MM.1S (cell line): ENCODE measurements at regions not wholly inside any gene's neighbourhood (a gene's known extent, or its start where the extent isn't known, plus 50 kb on each side); places are given as distances from the start of the nearest gene placed in this dataset.
A peak's percentile ranks its signal among the peaks of the same experiment; 100 is the strongest.

ENCODE experiments used
- DNase-seq: peaks from one replicate; pipeline ENCODE4 v3.0.0-alpha.2; 2015
- H2AFZ ChIP-seq: fragments of 300-600 bp; sonication (generic); 2 replicates; pipeline ENCODE4 v1.6.0; 2016; ENCODE audit warnings: antibody characterized with exemption, low read length
- H3F3A ChIP-seq: fragments of 300-600 bp; sonication (generic); 2 replicates; pipeline ENCODE4 v1.6.1; 2016; ENCODE audit warnings: mild to moderate bottlenecking, antibody characterized with exemption, low read length, moderate library complexity, mixed read lengths; ENCODE audit not compliant: insufficient read depth
- H3K27ac ChIP-seq: fragments of 300-600 bp; sonication (generic); 2 replicates; pipeline ENCODE4 v1.5.1; 2016; ENCODE audit warnings: mild to moderate bottlenecking, low read length
- H3K27me3 ChIP-seq: fragments of 300-600 bp; sonication (generic); replicated peaks from 2 replicates; pipeline ENCODE4 v1.6.0; 2016; ENCODE audit warnings: low read length; ENCODE audit not compliant: insufficient read depth
- H3K36me3 ChIP-seq: fragments of 300-600 bp; sonication (generic); replicated peaks from 2 replicates; pipeline ENCODE4 v1.6.1; 2016; ENCODE audit warnings: mild to moderate bottlenecking, low read length, mixed read lengths; ENCODE audit not compliant: insufficient read depth
- H3K4me1 ChIP-seq: fragments of 300-600 bp; sonication (generic); 2 replicates; pipeline ENCODE4 v1.6.1; 2016; ENCODE audit warnings: low read length, mixed read lengths
- H3K4me2 ChIP-seq: fragments of 300-600 bp; sonication (generic); 2 replicates; pipeline ENCODE4 v1.6.0; 2016; ENCODE audit warnings: low read depth, low read length
- H3K4me3 ChIP-seq: fragments of 300-600 bp; sonication (generic); 2 replicates; pipeline ENCODE4 v1.5.1; 2016; ENCODE audit warnings: low read length, mixed read lengths
- H3K79me2 ChIP-seq: fragments of 300-600 bp; sonication (generic); 2 replicates; pipeline ENCODE4 v1.6.1; 2016; ENCODE audit warnings: mixed run types, low read length, mixed read lengths
- H3K9ac ChIP-seq: fragments of 300-600 bp; sonication (generic); 2 replicates; pipeline ENCODE4 v1.6.1; 2016; ENCODE audit warnings: low read length, mixed read lengths
- H3K9me2 ChIP-seq: fragments of 300-600 bp; sonication (generic); replicated peaks from 2 replicates; pipeline ENCODE4 v1.6.1; 2016; ENCODE audit warnings: mild to moderate bottlenecking, low read length, mixed read lengths; ENCODE audit not compliant: insufficient read depth
- H3K9me3 ChIP-seq: fragments of 300-600 bp; sonication (generic); replicated peaks from 2 replicates; pipeline ENCODE4 v1.6.1; 2016; ENCODE audit warnings: mild to moderate bottlenecking, low read length, mixed read lengths; ENCODE audit not compliant: insufficient read depth
- H4K20me1 ChIP-seq: fragments of 300-600 bp; sonication (generic); 2 replicates; pipeline ENCODE4 v1.6.1; 2016; ENCODE audit warnings: mild to moderate bottlenecking, low read length, moderate library complexity, mixed read lengths; ENCODE audit not compliant: insufficient read depth
- EZH2 ChIP-seq: fragments of 300-600 bp; sonication (generic); optimal IDR thresholded peaks from 2 replicates; pipeline ENCODE3; 2017; ENCODE audit warnings: low read depth, mild to moderate bottlenecking, antibody characterized with exemption, low read length, mixed read lengths
- EZH2phosphoT487 ChIP-seq: fragments of 300-600 bp; sonication (generic); IDR thresholded peaks from 2 replicates; pipeline ENCODE4 v1.6.1; 2018; ENCODE audit warnings: antibody characterized with exemption, low read length
- TF ChIP-seq, protein P1 (sequence below): fragments of 300-600 bp; sonication (generic); IDR thresholded peaks from 2 replicates; pipeline ENCODE4 v1.5.1; 2016; ENCODE audit warnings: antibody characterized with exemption, low read length, mixed read lengths

- H3K9me3 ChIP-seq: no peaks in the 10 kb centered on the region
These were observed 77.6 kb upstream of the DNAH14 start for GRCh38 chr1:224851848-224852261.

DNA sequence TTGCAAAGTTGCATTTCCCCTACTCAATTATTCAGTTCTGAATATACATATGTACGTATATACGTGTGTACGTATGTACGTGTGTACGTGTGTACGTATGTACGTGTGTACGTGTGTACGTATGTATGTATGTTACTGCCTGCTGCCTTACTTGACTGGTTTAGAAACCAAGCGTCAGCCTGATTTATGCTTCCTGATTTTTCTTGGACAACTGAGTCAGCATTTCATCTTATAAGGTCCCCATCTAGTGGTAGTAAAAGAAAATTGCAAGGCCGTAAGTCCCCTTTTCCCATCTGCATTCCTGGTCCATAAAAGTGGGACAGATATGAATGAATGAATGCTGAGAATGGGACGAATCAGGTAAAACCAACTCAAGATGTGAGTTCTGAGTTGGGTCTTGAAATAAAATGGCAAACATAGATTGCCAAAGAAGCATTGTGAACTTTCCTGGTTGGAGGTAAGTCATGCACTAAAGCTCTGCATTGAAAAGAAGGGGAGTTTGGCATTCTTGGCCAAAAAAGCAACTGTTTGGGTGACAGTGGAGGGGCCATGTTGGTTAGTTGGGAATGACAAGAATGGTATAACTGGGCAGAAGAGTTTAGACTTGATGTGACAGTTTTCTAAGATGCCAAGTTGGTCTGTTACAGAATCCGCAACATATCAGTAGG is 76.4 kb upstream of the DNAH14 start:
- no peaks in the 10 kb centered on the region for H3K9me2 ChIP-seq
- H3K4me2 ChIP-seq: no peak overlapping the region
- no peaks in the 10 kb centered on the region for H3K79me2 ChIP-seq
- H3K9ac ChIP-seq: no peak overlapping the region
- peak; percentile 16 for DNase-seq
- H3K4me3 ChIP-seq: no peak overlapping the region
- H4K20me1 ChIP-seq: no peaks in the 10 kb centered on the region
- H3K4me1 ChIP-seq: peaks cover 5% of the 10 kb centered on the region; the same call in 1 of the 2 replicates
- TF ChIP-seq, protein P1, sequence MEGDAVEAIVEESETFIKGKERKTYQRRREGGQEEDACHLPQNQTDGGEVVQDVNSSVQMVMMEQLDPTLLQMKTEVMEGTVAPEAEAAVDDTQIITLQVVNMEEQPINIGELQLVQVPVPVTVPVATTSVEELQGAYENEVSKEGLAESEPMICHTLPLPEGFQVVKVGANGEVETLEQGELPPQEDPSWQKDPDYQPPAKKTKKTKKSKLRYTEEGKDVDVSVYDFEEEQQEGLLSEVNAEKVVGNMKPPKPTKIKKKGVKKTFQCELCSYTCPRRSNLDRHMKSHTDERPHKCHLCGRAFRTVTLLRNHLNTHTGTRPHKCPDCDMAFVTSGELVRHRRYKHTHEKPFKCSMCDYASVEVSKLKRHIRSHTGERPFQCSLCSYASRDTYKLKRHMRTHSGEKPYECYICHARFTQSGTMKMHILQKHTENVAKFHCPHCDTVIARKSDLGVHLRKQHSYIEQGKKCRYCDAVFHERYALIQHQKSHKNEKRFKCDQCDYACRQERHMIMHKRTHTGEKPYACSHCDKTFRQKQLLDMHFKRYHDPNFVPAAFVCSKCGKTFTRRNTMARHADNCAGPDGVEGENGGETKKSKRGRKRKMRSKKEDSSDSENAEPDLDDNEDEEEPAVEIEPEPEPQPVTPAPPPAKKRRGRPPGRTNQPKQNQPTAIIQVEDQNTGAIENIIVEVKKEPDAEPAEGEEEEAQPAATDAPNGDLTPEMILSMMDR: peak; percentile 81
- no peak for TF ChIP-seq EZH2phosphoT487
- no peak for TF ChIP-seq EZH2
- H3K9me3 ChIP-seq: no peaks in the 10 kb centered on the region
- H3F3A ChIP-seq: no peaks in the 10 kb centered on the region
- H3K27me3 ChIP-seq: no peaks in the 10 kb centered on the region
- no peaks in the 10 kb centered on the region for H3K36me3 ChIP-seq
- no peak overlapping the region for H3K27ac ChIP-seq
- no peak overlapping the region for H2AFZ ChIP-seq

More at GRCh38 chr1:224851848-224852261, 77.6 kb upstream of the DNAH14 start:
- Histone ChIP-seq H3K4me1 (peaks cover 5% of the 10 kb centered on the region; the same call in 1 of the 2 replicates), H3K36me3 (no peaks in the 10 kb centered on the region), H3K27ac (no peak overlapping the region), H4K20me1 (no peaks in the 10 kb centered on the region), H3K9me2 (no peaks in the 10 kb centered on the region), H3K4me2 (no peak overlapping the region), H3K79me2 (no peaks in the 10 kb centered on the region), H3K27me3 (no peaks in the 10 kb centered on the region), H3F3A (no peaks in the 10 kb centered on the region), H3K9ac (no peak overlapping the region), H3K4me3 (no peak overlapping the region), H2AFZ (no peak overlapping the region)
- TF ChIP-seq, protein P1: no peak
- no peak for TF ChIP-seq EZH2
- no peak for TF ChIP-seq EZH2phosphoT487
- DNase-seq: no peak

- no peaks in the 10 kb centered on the region for H3K36me3 ChIP-seq
- no peaks in the 10 kb centered on the region for H3K9me2 ChIP-seq
- no peaks in the 10 kb centered on the region for H4K20me1 ChIP-seq
- no peaks in the 10 kb centered on the region for H3K9me3 ChIP-seq
- H3K4me3 ChIP-seq: no peak overlapping the region
- DNase-seq: no peak
- H3K79me2 ChIP-seq: no peaks in the 10 kb centered on the region
- no peak overlapping the region for H3K27ac ChIP-seq
- H3K4me1 ChIP-seq: peaks cover 5% of the 10 kb centered on the region; the same call in 1 of the 2 replicates
- no peak overlapping the region for H2AFZ ChIP-seq
- H3K27me3 ChIP-seq: no peaks in the 10 kb centered on the region
- no peak overlapping the region for H3K9ac ChIP-seq
- no peaks in the 10 kb centered on the region for H3F3A ChIP-seq
- H3K4me2 ChIP-seq: no peak overlapping the region
- TF ChIP-seq EZH2 (no peak), EZH2phosphoT487 (no peak)
- TF ChIP-seq, protein P1: no peak
These were observed 72.5 kb upstream of the DNAH14 start for GRCh38 chr1:224856973-224857372.
